GM19328 (cell line): ENCODE measurements at regions not wholly inside any gene's neighbourhood (a gene's known extent, or its start where the extent isn't known, plus 50 kb on each side); places are given as distances from the start of the nearest gene placed in this dataset.
"Not testable (repeated sequence)": the region's sequence is repeated elsewhere in the genome, so short reads cannot be mapped to it uniquely, and the experiment has no call there.

Experiments used
- ATAC-seq: cut with Tn5 transposase; IDR thresholded peaks from one replicate; pipeline ENCODE4 v1.9.1; 2021; ENCODE audit warnings: mild to moderate bottlenecking, moderate library complexity; ENCODE audit not compliant: unreplicated experiment

- ATAC-seq = no peak
Measured at GRCh38 chr18:42446195-42446594, 491.2 kb downstream of the PIK3C3 start.

- no peak for ATAC-seq
Measured at GRCh38 chr18:42447688-42448087, 492.7 kb downstream of the PIK3C3 start.

- ATAC-seq = no peak
Measured at GRCh38 chr18:42458226-42458625, 503.2 kb downstream of the PIK3C3 start.

- ATAC-seq = no peak
Measured at GRCh38 chr18:42459873-42460272, 504.8 kb downstream of the PIK3C3 start.

GRCh38 chr18:42471885-42472284 is 516.9 kb downstream of the PIK3C3 start:
- ATAC-seq = no peak

GRCh38 chr18:42473611-42474010 is 518.6 kb downstream of the PIK3C3 start:
- ATAC-seq = no peak

GRCh38 chr18:42474577-42474976 is 519.5 kb downstream of the PIK3C3 start:
- ATAC-seq = no peak

GRCh38 chr18:42475157-42475556 is 520.1 kb downstream of the PIK3C3 start:
- ATAC-seq = no peak

GRCh38 chr18:42477267-42477666 is 522.2 kb downstream of the PIK3C3 start:
- ATAC-seq = no peak

- ATAC-seq = no peak
Measured at GRCh38 chr18:42480441-42480840, 525.4 kb downstream of the PIK3C3 start.

GRCh38 chr18:42484648-42485047 is 529.6 kb downstream of the PIK3C3 start:
- no peak for ATAC-seq

GRCh38 chr18:42486271-42486670 is 531.2 kb downstream of the PIK3C3 start:
- no peak for ATAC-seq

- no peak for ATAC-seq
Measured at GRCh38 chr18:42508683-42509296, 553.8 kb downstream of the PIK3C3 start.

GRCh38 chr18:42509750-42510415 is 554.8 kb downstream of the PIK3C3 start:
- no peak for ATAC-seq

GRCh38 chr18:42510540-42510939 is 555.5 kb downstream of the PIK3C3 start:
- ATAC-seq = no peak

- no peak for ATAC-seq
Measured at GRCh38 chr18:42513441-42513840, 558.4 kb downstream of the PIK3C3 start.

GRCh38 chr18:42514512-42514911 is 559.5 kb downstream of the PIK3C3 start:
- no peak for ATAC-seq

GRCh38 chr18:42517896-42518295 is 562.9 kb downstream of the PIK3C3 start:
- ATAC-seq = no peak

GRCh38 chr18:42518331-42518730 is 563.3 kb downstream of the PIK3C3 start:
- ATAC-seq = not testable (repeated sequence)

- ATAC-seq = no peak
Measured at GRCh38 chr18:42520138-42520537, 565.1 kb downstream of the PIK3C3 start.

GRCh38 chr18:42525905-42526304 is 570.9 kb downstream of the PIK3C3 start:
- no peak for ATAC-seq

- no peak for ATAC-seq
Measured at GRCh38 chr18:42527766-42528165, 572.7 kb downstream of the PIK3C3 start.

GRCh38 chr18:42530276-42530675 is 575.2 kb downstream of the PIK3C3 start:
- no peak for ATAC-seq
